GM13976 (cell line): ENCODE measurements at regions not wholly inside any gene's neighbourhood (a gene's known extent, or its start where the extent isn't known, plus 50 kb on each side); places are given as distances from the start of the nearest gene placed in this dataset.

Experiments
- DNase-seq: peaks from one replicate; pipeline ENCODE4 v3.0.0; 2012; ENCODE audit warnings: low spot score
- CTCF ChIP-seq: IDR thresholded peaks from 2 replicates; pipeline ENCODE4 v1.5.1; 2012; ENCODE audit warnings: borderline replicate concordance, mild to moderate bottlenecking; ENCODE audit not compliant: insufficient read depth; ENCODE audit errors: extremely low read depth, missing control alignments, control extremely low read depth
- in situ Hi-C: fragments of 300-500 bp; cut with MboI; formaldehyde crosslinking; loops from one replicate; pipeline ENCODE4 v1.12.0; 2022; ENCODE audit warnings: low sequenced_read_pairs, mixed read lengths, inconsistent platforms; ENCODE audit not compliant: unreplicated experiment

DNA sequence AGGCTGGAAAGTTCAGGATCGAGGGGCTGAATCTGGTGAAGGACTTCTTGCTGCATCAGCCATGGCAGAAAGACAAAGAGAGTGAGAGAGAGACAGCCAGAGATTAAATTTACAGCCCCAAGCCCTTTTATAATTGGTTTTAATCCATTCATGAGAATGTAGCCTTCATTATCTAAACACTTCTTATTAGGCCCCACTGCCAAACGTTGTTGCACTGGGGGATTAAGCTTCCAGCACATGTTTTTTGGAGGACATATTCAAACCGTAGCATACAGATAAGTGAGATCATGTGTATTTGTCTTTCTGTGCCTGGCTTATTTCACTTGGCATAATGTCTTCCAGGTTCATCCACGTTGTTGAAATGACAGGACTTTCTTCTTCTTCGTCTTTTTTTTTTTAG lies 524.7 kb downstream of the SPRY1 start:
- DNase-seq = no peak
- no peak for TF ChIP-seq CTCF
- in situ Hi-C loops = no loop called here

- in situ Hi-C loops = no loop called here
- no peak for DNase-seq
- TF ChIP-seq CTCF = no peak
These were observed 526.3 kb downstream of the SPRY1 start for GRCh38 chr4:123922847-123923246.

DNA sequence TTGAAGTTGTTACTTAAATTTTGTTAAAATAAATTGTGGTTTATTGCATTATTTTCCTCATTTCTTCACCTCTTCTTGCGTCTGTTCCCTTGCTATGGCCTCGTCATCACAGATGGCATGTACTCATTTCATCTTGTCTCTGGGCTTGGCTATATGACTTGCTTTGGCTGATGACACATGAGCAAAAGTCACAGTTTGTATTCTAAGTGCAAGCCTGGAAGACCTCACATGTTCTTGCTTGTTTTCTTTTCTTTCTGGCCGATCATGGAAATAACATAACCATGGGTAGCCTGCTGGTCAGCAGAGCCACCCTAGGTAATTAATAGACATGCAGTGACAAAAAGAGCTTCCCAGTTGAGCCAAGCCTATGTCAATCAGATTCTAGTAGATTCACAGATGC lies 527.9 kb downstream of the SPRY1 start:
- no peak for TF ChIP-seq CTCF
- no peak for DNase-seq
- in situ Hi-C loops = no loop called here

- in situ Hi-C loops = no loop called here
- no peak for TF ChIP-seq CTCF
These were observed 533.0 kb downstream of the SPRY1 start for GRCh38 chr4:123929565-123929964.

DNA sequence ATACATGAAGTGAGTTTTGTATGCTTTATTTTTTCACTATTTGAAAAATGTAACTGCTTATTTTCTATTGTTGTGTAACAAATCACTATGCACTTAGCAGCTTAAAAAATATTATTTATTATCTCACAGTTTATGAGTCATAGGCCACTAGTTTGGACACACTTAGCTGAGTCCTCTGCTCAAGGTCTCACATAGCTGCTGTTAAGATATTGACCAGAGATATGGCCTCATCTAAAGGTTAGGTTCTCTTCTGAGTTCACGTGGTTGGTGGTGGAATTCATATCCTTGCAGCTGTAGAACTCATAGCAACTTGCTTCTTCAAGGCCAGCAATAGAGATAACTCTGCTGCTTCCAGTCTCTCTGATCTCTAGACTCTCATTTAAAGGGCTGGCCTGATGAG lies 534.4 kb downstream of the SPRY1 start:
- in situ Hi-C loops = no loop called here

More at GRCh38 chr4:123929565-123929964, 533.0 kb downstream of the SPRY1 start:
- DNase-seq = no peak

GRCh38 chr4:123934096-123934495 lies 537.5 kb downstream of the SPRY1 start:
- DNase-seq = no peak
- no peak for TF ChIP-seq CTCF
- in situ Hi-C loops = no loop called here

More for the DNA sequence above, 534.4 kb downstream of the SPRY1 start:
- no peak for DNase-seq
- no peak for TF ChIP-seq CTCF

DNA sequence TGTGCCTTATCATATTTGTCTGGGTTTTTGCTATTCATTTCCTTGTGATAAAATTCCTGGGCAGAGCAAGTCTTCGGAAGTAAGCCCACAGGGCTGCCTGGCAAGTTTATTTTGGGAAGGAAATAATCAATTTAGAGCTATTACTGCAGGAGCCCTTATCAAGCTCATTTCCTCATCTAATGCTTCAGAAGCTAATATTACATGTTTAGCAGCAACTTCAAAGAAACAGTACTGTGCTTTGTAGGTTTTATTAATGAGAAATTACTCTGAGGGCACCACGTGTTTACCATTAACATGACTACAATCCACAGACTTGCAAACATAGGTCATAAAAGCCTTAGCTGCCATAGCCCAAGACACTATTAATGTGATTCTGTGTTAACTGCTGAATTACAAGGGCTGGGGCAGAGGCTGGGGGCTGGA lies 540.0 kb downstream of the SPRY1 start:
- no peak for TF ChIP-seq CTCF
- DNase-seq = no peak
- in situ Hi-C loops = no loop called here
